SK-N-DZ (cell line): ENCODE measurements at regions not wholly inside any gene's neighbourhood (a gene's known extent, or its start where the extent isn't known, plus 50 kb on each side); places are given as distances from the start of the nearest gene placed in this dataset.
A peak's percentile ranks its signal among the peaks of the same experiment; 100 is the strongest.
"Not testable (repeated sequence)": the region's sequence is repeated elsewhere in the genome, so short reads cannot be mapped to it uniquely, and the experiment has no call there.

Source experiments
- DNase-seq: peaks from one replicate; pipeline ENCODE4 v3.0.0-alpha.2; 2015; ENCODE audit warnings: low spot score

- no peak for DNase-seq
Measured at GRCh38 chr2:138309760-138310159, 191.8 kb upstream of the SPOPL start.

- no peak for DNase-seq
Measured at GRCh38 chr2:138312061-138312460, 189.5 kb upstream of the SPOPL start.

- not testable (repeated sequence) for DNase-seq
Measured at GRCh38 chr2:138315619-138316018, 186.0 kb upstream of the SPOPL start.

GRCh38 chr2:138319616-138320015 lies 182.0 kb upstream of the SPOPL start:
- DNase-seq: no peak

- no peak for DNase-seq
Measured at GRCh38 chr2:138321458-138321857, 180.1 kb upstream of the SPOPL start.

- no peak for DNase-seq
Measured at GRCh38 chr2:138323382-138324067, 178.0 kb upstream of the SPOPL start.

GRCh38 chr2:138324068-138324771 lies 177.3 kb upstream of the SPOPL start:
- no peak for DNase-seq

GRCh38 chr2:138327967-138328366 lies 173.6 kb upstream of the SPOPL start:
- no peak for DNase-seq

- no peak for DNase-seq
Measured at GRCh38 chr2:138329162-138329561, 172.4 kb upstream of the SPOPL start.

GRCh38 chr2:138329591-138329990 lies 172.0 kb upstream of the SPOPL start:
- no peak for DNase-seq

GRCh38 chr2:138333121-138333520 lies 168.4 kb upstream of the SPOPL start:
- DNase-seq: no peak

- DNase-seq: no peak
Measured at GRCh38 chr2:138333677-138334076, 167.9 kb upstream of the SPOPL start.

- no peak for DNase-seq
Measured at GRCh38 chr2:138334323-138334722, 167.2 kb upstream of the SPOPL start.

GRCh38 chr2:138335036-138335435 lies 166.5 kb upstream of the SPOPL start:
- peak; percentile 67 for DNase-seq

- DNase-seq: no peak
Measured at GRCh38 chr2:138336146-138336545, 165.4 kb upstream of the SPOPL start.

- no peak for DNase-seq
Measured at GRCh38 chr2:138355244-138355643, 146.3 kb upstream of the SPOPL start.

- DNase-seq: no peak
Measured at GRCh38 chr2:138356178-138356577, 145.4 kb upstream of the SPOPL start.

- DNase-seq: no peak
Measured at GRCh38 chr2:138359532-138359931, 142.0 kb upstream of the SPOPL start.

- DNase-seq: no peak
Measured at GRCh38 chr2:138364554-138365162, 136.9 kb upstream of the SPOPL start.

- no peak for DNase-seq
Measured at GRCh38 chr2:138365581-138365980, 136.0 kb upstream of the SPOPL start.

GRCh38 chr2:138369856-138370255 lies 131.7 kb upstream of the SPOPL start:
- DNase-seq: no peak

GRCh38 chr2:138373993-138374408 lies 127.6 kb upstream of the SPOPL start:
- DNase-seq: peak; percentile 45

- DNase-seq: no peak
Measured at GRCh38 chr2:138381373-138381772, 120.2 kb upstream of the SPOPL start.
